ENCODE measurements at regions not wholly inside any gene's neighbourhood (a gene's known extent, or its start where the extent isn't known, plus 50 kb on each side); places are given as distances from the start of the nearest gene placed in this dataset.

DNA sequence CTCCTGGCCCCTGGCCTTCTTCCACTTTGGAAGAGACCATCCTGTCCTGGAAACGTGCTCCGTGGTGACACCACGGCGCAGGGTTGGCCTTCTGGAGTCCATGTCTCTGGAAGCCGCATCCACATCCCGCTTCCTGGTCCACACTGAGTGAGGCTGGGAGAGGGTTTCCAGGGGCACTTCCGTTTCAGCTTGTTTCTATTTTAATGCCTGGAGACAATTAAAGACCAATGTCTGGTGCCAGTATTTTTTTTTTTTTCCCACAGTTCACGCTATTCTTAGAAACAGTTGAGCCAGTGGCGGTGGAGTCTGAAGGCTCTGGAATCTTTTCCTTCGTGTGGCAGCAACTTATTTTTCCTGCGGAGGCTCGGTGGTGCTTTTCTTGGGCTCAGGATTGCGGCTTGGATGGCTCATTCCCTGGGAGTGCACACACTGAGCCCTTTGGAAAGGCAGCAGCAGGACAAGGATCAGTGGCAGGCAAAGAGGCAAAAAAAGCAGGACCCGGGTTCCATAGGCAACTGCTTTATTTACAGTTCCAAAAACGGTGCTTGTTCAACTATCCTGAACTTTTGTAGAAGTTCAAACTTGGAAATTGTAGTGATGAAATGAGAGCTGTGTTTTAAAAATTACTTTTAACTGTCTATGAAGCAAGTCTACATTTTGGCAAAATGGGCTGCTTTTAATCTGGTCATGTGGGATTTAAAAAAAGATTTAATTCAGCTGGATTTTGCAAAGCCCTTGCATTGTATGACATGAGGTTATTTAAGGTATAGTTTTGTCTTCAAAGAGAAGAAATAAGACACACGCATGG is 202.8 kb downstream of the BAMBI start:
- no peak overlapping the region for H3K27ac Mint-ChIP-seq (ENCODE audit: unreplicated experiment)
- no peak overlapping the region for H2AFZ ChIP-seq (ENCODE audit: low read depth, low read length)
- FAIRE-seq: no peak

DNA sequence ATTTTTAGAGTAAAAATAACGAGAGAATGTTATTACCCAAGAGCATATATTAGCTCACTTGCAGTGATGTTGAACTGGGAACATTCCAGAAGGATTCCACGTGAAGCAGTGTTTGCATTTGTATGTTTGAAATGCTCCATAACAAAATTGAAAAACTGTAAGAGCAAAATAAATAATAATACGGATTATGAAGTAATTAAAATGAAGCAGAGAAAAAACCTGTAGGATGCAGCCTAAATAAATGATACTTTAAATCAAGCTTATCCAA is 203.3 kb downstream of the BAMBI start:
- Histone ChIP-seq H4K20me1 (ENCODE audit: insufficient read depth, low read length) (no peaks in the 10 kb centered on the region), H3K36me3 (ENCODE audit: insufficient read depth, low read length) (no peaks in the 10 kb centered on the region), H3K79me2 (ENCODE audit: insufficient read depth, low read length) (no peaks in the 10 kb centered on the region), H3K9me3 (ENCODE audit: insufficient read depth, low read depth, low read length) (no peaks in the 10 kb centered on the region), H2AFZ (ENCODE audit: low read depth, low read length) (no peak overlapping the region), H3K4me3 (ENCODE audit: insufficient read depth, low read depth, low read length) (no peak overlapping the region), H3K27ac (ENCODE audit: low read depth, low read length) (no peak overlapping the region), H3K27me3 (ENCODE audit: insufficient read depth, low read length) (no peaks in the 10 kb centered on the region), H3K4me1 (ENCODE audit: insufficient read depth, low read length) (peaks cover 8% of the 10 kb centered on the region), H3K9ac (ENCODE audit: low read length) (no peak overlapping the region), H3K4me2 (ENCODE audit: low read length) (no peak overlapping the region)
- Mint-ChIP-seq H3K9me3 (ENCODE audit: unreplicated experiment) (no peaks in the 10 kb centered on the region), H3K27ac (ENCODE audit: unreplicated experiment) (no peak overlapping the region), H3K4me1 (ENCODE audit: low read depth, unreplicated experiment) (peaks cover 9% of the 10 kb centered on the region), H3K27me3 (ENCODE audit: low read depth, unreplicated experiment) (no peaks in the 10 kb centered on the region), H3K36me3 (ENCODE audit: low read depth, unreplicated experiment) (no peaks in the 10 kb centered on the region), H3K4me3 (ENCODE audit: unreplicated experiment) (no peak overlapping the region)
- no peak for DNase-seq (ENCODE audit: low read depth)
- TF ChIP-seq, protein P1, sequence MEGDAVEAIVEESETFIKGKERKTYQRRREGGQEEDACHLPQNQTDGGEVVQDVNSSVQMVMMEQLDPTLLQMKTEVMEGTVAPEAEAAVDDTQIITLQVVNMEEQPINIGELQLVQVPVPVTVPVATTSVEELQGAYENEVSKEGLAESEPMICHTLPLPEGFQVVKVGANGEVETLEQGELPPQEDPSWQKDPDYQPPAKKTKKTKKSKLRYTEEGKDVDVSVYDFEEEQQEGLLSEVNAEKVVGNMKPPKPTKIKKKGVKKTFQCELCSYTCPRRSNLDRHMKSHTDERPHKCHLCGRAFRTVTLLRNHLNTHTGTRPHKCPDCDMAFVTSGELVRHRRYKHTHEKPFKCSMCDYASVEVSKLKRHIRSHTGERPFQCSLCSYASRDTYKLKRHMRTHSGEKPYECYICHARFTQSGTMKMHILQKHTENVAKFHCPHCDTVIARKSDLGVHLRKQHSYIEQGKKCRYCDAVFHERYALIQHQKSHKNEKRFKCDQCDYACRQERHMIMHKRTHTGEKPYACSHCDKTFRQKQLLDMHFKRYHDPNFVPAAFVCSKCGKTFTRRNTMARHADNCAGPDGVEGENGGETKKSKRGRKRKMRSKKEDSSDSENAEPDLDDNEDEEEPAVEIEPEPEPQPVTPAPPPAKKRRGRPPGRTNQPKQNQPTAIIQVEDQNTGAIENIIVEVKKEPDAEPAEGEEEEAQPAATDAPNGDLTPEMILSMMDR (IDR thresholded peaks at IDR 0.05; ENCODE audit: insufficient read depth, low read depth, low read length): no peak
- FAIRE-seq: no peak

More for the DNA sequence above, 202.8 kb downstream of the BAMBI start:
- H3K36me3 Mint-ChIP-seq (ENCODE audit: low read depth, unreplicated experiment): no peaks in the 10 kb centered on the region
- no peak overlapping the region for H3K27ac ChIP-seq (ENCODE audit: low read depth, low read length)
- H3K9me3 Mint-ChIP-seq (ENCODE audit: unreplicated experiment): no peaks in the 10 kb centered on the region
- no peak overlapping the region for H3K4me3 Mint-ChIP-seq (ENCODE audit: unreplicated experiment)
- no peak overlapping the region for H3K9ac ChIP-seq (ENCODE audit: low read length)
- H3K79me2 ChIP-seq (ENCODE audit: insufficient read depth, low read length): no peaks in the 10 kb centered on the region
- H3K4me1 Mint-ChIP-seq (ENCODE audit: low read depth, unreplicated experiment): peaks cover 13% of the 10 kb centered on the region
- H4K20me1 ChIP-seq (ENCODE audit: insufficient read depth, low read length): no peaks in the 10 kb centered on the region
- no peaks in the 10 kb centered on the region for H3K27me3 Mint-ChIP-seq (ENCODE audit: low read depth, unreplicated experiment)
- DNase-seq (ENCODE audit: low read depth): no peak
- H3K4me1 ChIP-seq (ENCODE audit: insufficient read depth, low read length): peaks cover 8% of the 10 kb centered on the region
- no peaks in the 10 kb centered on the region for H3K9me3 ChIP-seq (ENCODE audit: insufficient read depth, low read depth, low read length)
- H3K4me3 ChIP-seq (ENCODE audit: insufficient read depth, low read depth, low read length): no peak overlapping the region
- H3K27me3 ChIP-seq (ENCODE audit: insufficient read depth, low read length): no peaks in the 10 kb centered on the region
- no peaks in the 10 kb centered on the region for H3K36me3 ChIP-seq (ENCODE audit: insufficient read depth, low read length)
- TF ChIP-seq EZH2 (IDR thresholded peaks at IDR 0.05; ENCODE audit: insufficient read depth, low read length): no peak
- TF ChIP-seq, protein P1 (IDR thresholded peaks at IDR 0.05; ENCODE audit: insufficient read depth, low read depth, low read length): no peak
- H3K4me2 ChIP-seq (ENCODE audit: low read length): peak overlapping the region; percentile 13

DNA sequence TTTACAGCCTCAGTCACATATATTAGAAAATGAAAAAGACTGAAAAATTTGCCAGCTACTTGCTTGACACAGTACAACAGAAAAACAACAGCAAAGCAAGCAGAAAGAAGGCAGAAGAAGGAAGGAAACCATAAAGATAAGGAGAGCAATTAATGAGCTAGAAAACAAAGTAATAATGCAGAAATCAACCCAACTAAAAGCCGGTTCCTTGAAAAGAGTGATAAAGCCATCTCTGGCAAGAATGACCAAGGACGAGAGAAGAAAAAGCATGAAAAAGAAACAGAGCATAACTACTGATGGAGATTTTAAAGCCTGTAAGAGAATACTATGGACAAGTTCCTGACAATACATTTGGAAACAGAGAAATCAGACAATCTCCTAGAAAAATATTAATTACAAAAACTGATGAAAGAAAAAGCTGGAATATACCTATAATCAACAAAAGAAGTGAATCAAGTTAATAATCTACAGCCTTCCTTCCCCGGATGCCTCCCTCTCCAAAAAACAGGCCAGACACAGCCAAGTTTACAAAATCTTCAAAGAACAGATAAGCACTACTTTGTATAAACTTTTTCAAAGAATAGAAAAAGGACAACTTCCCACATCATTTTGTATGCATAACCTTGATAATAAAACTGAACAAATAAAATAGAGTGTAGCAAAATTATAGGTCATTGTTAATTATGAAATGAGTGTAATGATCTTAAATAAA is 204.0 kb downstream of the BAMBI start:
- Histone ChIP-seq H3K4me3 (ENCODE audit: insufficient read depth, low read depth, low read length) (no peak overlapping the region), H3K27me3 (ENCODE audit: insufficient read depth, low read length) (no peaks in the 10 kb centered on the region), H3K4me1 (ENCODE audit: insufficient read depth, low read length) (peaks cover under 1% of the 10 kb centered on the region), H3K4me2 (ENCODE audit: low read length) (no peak overlapping the region), H3K79me2 (ENCODE audit: insufficient read depth, low read length) (no peaks in the 10 kb centered on the region), H2AFZ (ENCODE audit: low read depth, low read length) (no peak overlapping the region), H3K27ac (ENCODE audit: low read depth, low read length) (no peak overlapping the region), H4K20me1 (ENCODE audit: insufficient read depth, low read length) (no peaks in the 10 kb centered on the region), H3K9ac (ENCODE audit: low read length) (no peak overlapping the region), H3K36me3 (ENCODE audit: insufficient read depth, low read length) (no peaks in the 10 kb centered on the region), H3K9me3 (ENCODE audit: insufficient read depth, low read depth, low read length) (no peaks in the 10 kb centered on the region)
- Mint-ChIP-seq H3K27me3 (ENCODE audit: low read depth, unreplicated experiment) (no peaks in the 10 kb centered on the region), H3K9me3 (ENCODE audit: unreplicated experiment) (no peaks in the 10 kb centered on the region), H3K36me3 (ENCODE audit: low read depth, unreplicated experiment) (no peaks in the 10 kb centered on the region), H3K4me3 (ENCODE audit: unreplicated experiment) (no peak overlapping the region), H3K4me1 (ENCODE audit: low read depth, unreplicated experiment) (peaks cover 5% of the 10 kb centered on the region), H3K27ac (ENCODE audit: unreplicated experiment) (no peak overlapping the region)
- DNase-seq (ENCODE audit: low read depth) (no peak), FAIRE-seq (no peak)
- TF ChIP-seq, protein P1 (IDR thresholded peaks at IDR 0.05; ENCODE audit: insufficient read depth, low read depth, low read length): no peak
- TF ChIP-seq EZH2 (IDR thresholded peaks at IDR 0.05; ENCODE audit: insufficient read depth, low read length): no peak
